LNCAP (cell line): ENCODE measurements at regions not wholly inside any gene's neighbourhood (a gene's known extent, or its start where the extent isn't known, plus 50 kb on each side); places are given as distances from the start of the nearest gene placed in this dataset.
A peak's percentile ranks its signal among the peaks of the same experiment; 100 is the strongest.

Source experiments
- CTCF ChIP-seq: fragments of 450-650 bp; IDR thresholded peaks from 2 replicates; pipeline ENCODE4 v1.5.1; 2017; ENCODE audit warnings: mild to moderate bottlenecking

GRCh38 chr2:13052547-13052946, 335.8 kb downstream of the TRIB2 start:
- no peak for TF ChIP-seq CTCF

GRCh38 chr2:13056259-13056843, 339.6 kb downstream of the TRIB2 start:
- peak; percentile 54 for TF ChIP-seq CTCF

GRCh38 chr2:13057671-13058070, 340.9 kb downstream of the TRIB2 start:
- TF ChIP-seq CTCF: no peak

GRCh38 chr2:13066676-13067075, 349.9 kb downstream of the TRIB2 start:
- no peak for TF ChIP-seq CTCF

GRCh38 chr2:13067508-13067907, 350.8 kb downstream of the TRIB2 start:
- TF ChIP-seq CTCF: no peak

GRCh38 chr2:13089971-13090370, 373.2 kb downstream of the TRIB2 start:
- no peak for TF ChIP-seq CTCF

GRCh38 chr2:13091455-13091854, 374.7 kb downstream of the TRIB2 start:
- TF ChIP-seq CTCF: no peak

- TF ChIP-seq CTCF: no peak
Observed at GRCh38 chr2:13091861-13092378, 375.2 kb downstream of the TRIB2 start.
